H9 (cell line): ENCODE measurements at regions not wholly inside any gene's neighbourhood (a gene's known extent, or its start where the extent isn't known, plus 50 kb on each side); places are given as distances from the start of the nearest gene placed in this dataset.

ENCODE experiments used
- DNase-seq: peaks from one replicate; pipeline ENCODE4 v3.0.0-alpha.2; 2017
- H2AFZ ChIP-seq: one replicate; pipeline ENCODE4 v1.6.1; 2013; ENCODE audit warnings: mild to moderate bottlenecking, low read length, control low read depth, moderate library complexity
- H2AK5ac ChIP-seq: 2 replicates; pipeline ENCODE4 v1.6.1; 2013; ENCODE audit warnings: low read length, control low read depth, mixed read lengths; ENCODE audit not compliant: insufficient read length
- H2BK120ac ChIP-seq: one replicate; pipeline ENCODE4 v1.6.1; 2013; ENCODE audit warnings: low read depth, mild to moderate bottlenecking, low read length, control low read depth, inconsistent platforms; ENCODE audit not compliant: poor library complexity, severe bottlenecking
- H2BK12ac ChIP-seq: 2 replicates; pipeline ENCODE4 v1.6.1; 2013; ENCODE audit warnings: low read length, control low read depth, mixed read lengths, low read depth; ENCODE audit not compliant: insufficient read length
- H2BK15ac ChIP-seq: 2 replicates; pipeline ENCODE4 v1.6.1; 2013; ENCODE audit warnings: low read depth, low read length, control low read depth
- H2BK20ac ChIP-seq: one replicate; pipeline ENCODE4 v1.6.1; 2013; ENCODE audit warnings: low read depth, mild to moderate bottlenecking, low read length, control low read depth, inconsistent platforms; ENCODE audit not compliant: poor library complexity, severe bottlenecking
- H2BK5ac ChIP-seq: 2 replicates; pipeline ENCODE4 v1.6.1; 2013; ENCODE audit warnings: low read length, control low read depth, mixed read lengths; ENCODE audit not compliant: insufficient read length
- H3K14ac ChIP-seq: 2 replicates; pipeline ENCODE4 v1.6.1; 2013; ENCODE audit warnings: low read length, control low read depth; ENCODE audit not compliant: insufficient read depth
- H3K18ac ChIP-seq: 2 replicates; pipeline ENCODE4 v1.6.1; 2013; ENCODE audit warnings: low read depth, mild to moderate bottlenecking, mixed read lengths, low read length, control low read depth; ENCODE audit not compliant: insufficient read length
- H3K23ac ChIP-seq: 2 replicates; pipeline ENCODE4 v1.6.1; 2013; ENCODE audit warnings: low read length, control low read depth, mixed read lengths, low read depth; ENCODE audit not compliant: insufficient read length
- H3K23me2 ChIP-seq: 2 replicates; pipeline ENCODE4 v1.6.1; 2013; ENCODE audit warnings: low read depth, mild to moderate bottlenecking, mixed read lengths, low read length, control low read depth; ENCODE audit not compliant: insufficient read length, poor library complexity, severe bottlenecking
- H3K27ac ChIP-seq: 2 replicates; pipeline ENCODE4 v1.5.1; 2013; ENCODE audit warnings: low read length, control low read depth, mixed read lengths, low read depth; ENCODE audit not compliant: insufficient read length
- H3K27me3 ChIP-seq: 2 replicates; pipeline ENCODE4 v1.6.1; 2013; ENCODE audit warnings: low read length, control low read depth, inconsistent platforms; ENCODE audit not compliant: insufficient read depth
- H3K4ac ChIP-seq: 2 replicates; pipeline ENCODE4 v1.6.1; 2013; ENCODE audit warnings: low read depth, mild to moderate bottlenecking, control low read depth, inconsistent platforms, low read length, moderate library complexity
- H3K4me1 ChIP-seq: 2 replicates; pipeline ENCODE4 v1.6.1; 2013; ENCODE audit warnings: low read length, control low read depth, inconsistent platforms; ENCODE audit not compliant: insufficient read depth
- H3K4me2 ChIP-seq: 2 replicates; pipeline ENCODE4 v1.6.1; 2013; ENCODE audit warnings: low read length, control low read depth, mixed read lengths; ENCODE audit not compliant: insufficient read length, insufficient read depth
- H3K56ac ChIP-seq: 2 replicates; pipeline ENCODE4 v1.6.1; 2013; ENCODE audit warnings: low read depth, mild to moderate bottlenecking, mixed read lengths, low read length, control low read depth; ENCODE audit not compliant: insufficient read length
- H3K79me1 ChIP-seq: 2 replicates; pipeline ENCODE4 v1.6.1; 2013; ENCODE audit warnings: low read depth, mild to moderate bottlenecking, moderate library complexity, low read length, control low read depth, inconsistent platforms; ENCODE audit not compliant: insufficient read depth, poor library complexity, severe bottlenecking
- H3K79me2 ChIP-seq: 2 replicates; pipeline ENCODE4 v1.6.1; 2013; ENCODE audit warnings: low read length, control low read depth, inconsistent platforms; ENCODE audit not compliant: insufficient read depth
- H3K9ac ChIP-seq: 2 replicates; pipeline ENCODE4 v1.6.1; 2013; ENCODE audit warnings: low read length, control low read depth, mixed read lengths; ENCODE audit not compliant: insufficient read length; ENCODE audit errors: extremely low read depth
- H3K9me3 ChIP-seq: one replicate; pipeline ENCODE4 v1.6.1; 2013; ENCODE audit warnings: low read depth, low read length, inconsistent platforms; ENCODE audit not compliant: control insufficient read depth
- H3T11ph ChIP-seq: one replicate; pipeline ENCODE4 v1.6.1; 2013; ENCODE audit warnings: mild to moderate bottlenecking, low read length, control low read depth, inconsistent platforms
- H4K20me1 ChIP-seq: one replicate; pipeline ENCODE4 v1.6.1; 2013; ENCODE audit not compliant: control insufficient read depth, insufficient read length, insufficient read depth
- H4K5ac ChIP-seq: 2 replicates; pipeline ENCODE4 v1.6.1; 2013; ENCODE audit warnings: low read depth, mild to moderate bottlenecking, mixed read lengths, low read length, control low read depth; ENCODE audit not compliant: insufficient read length
- H4K8ac ChIP-seq: replicated peaks from 2 replicates; pipeline ENCODE4 v1.6.1; 2013; ENCODE audit warnings: low read length, control low read depth, mixed read lengths, low read depth; ENCODE audit not compliant: insufficient read length
- H4K91ac ChIP-seq: 2 replicates; pipeline ENCODE4 v1.6.1; 2013; ENCODE audit warnings: low read depth, mild to moderate bottlenecking, moderate library complexity, mixed read lengths, low read length, control low read depth; ENCODE audit not compliant: insufficient read length
- H3K27ac Mint-ChIP-seq, 3 experiments: 2 replicates in 2 of 3; 3 replicates in 1 of 3; pipeline ENCODE4 v1.8.0; 2020 to 2021; ENCODE audit warnings: mixed read lengths in 3 of 3, mild to moderate bottlenecking in 1 of 3, moderate library complexity in 1 of 3
- H3K27me3 Mint-ChIP-seq: 2 replicates; pipeline ENCODE4 v1.8.0; 2021; ENCODE audit warnings: low read depth, mild to moderate bottlenecking, moderate library complexity, mixed read lengths
- H3K36me3 Mint-ChIP-seq, 3 experiments: 2 replicates in 2 of 3; 3 replicates in 1 of 3; pipeline ENCODE4 v1.8.0; 2020 to 2021; ENCODE audit warnings: low read depth in 3 of 3, mixed read lengths in 3 of 3; ENCODE audit not compliant: insufficient read depth in 1 of 3
- H3K4me1 Mint-ChIP-seq, 2 experiments: 2 replicates each; pipeline ENCODE4 v1.8.0; 2020; ENCODE audit warnings: mixed read lengths in 2 of 2
- H3K4me3 Mint-ChIP-seq, 2 experiments: 2 replicates in 1 of 2; 3 replicates in 1 of 2; pipeline ENCODE4 v1.8.0; 2020 to 2021; ENCODE audit warnings: mild to moderate bottlenecking in 2 of 2, mixed read lengths in 2 of 2, moderate library complexity in 1 of 2
- H3K9me3 Mint-ChIP-seq, 2 experiments: 2 replicates in 1 of 2; 3 replicates in 1 of 2; pipeline ENCODE4 v1.8.0; 2020; ENCODE audit warnings: mild to moderate bottlenecking in 2 of 2, mixed read lengths in 2 of 2, moderate library complexity in 1 of 2
- CTCF ChIP-seq: fragments of 200-600 bp; sonication (generic); conservative IDR thresholded peaks from 3 replicates; pipeline ENCODE4 v1.8.0; 2021; ENCODE audit warnings: antibody characterized with exemption, mild to moderate bottlenecking

- H3K9me3 ChIP-seq = no peaks in the 10 kb centered on the region
- H3K18ac ChIP-seq = no peak overlapping the region
- H3K4me2 ChIP-seq = no peak overlapping the region
- H3K27me3 ChIP-seq = no peaks in the 10 kb centered on the region
- no peak for TF ChIP-seq CTCF
- H4K20me1 ChIP-seq = no peaks in the 10 kb centered on the region
- Mint-ChIP-seq H3K27me3 (no peaks in the 10 kb centered on the region), H3K4me1 (no peaks in the 10 kb centered on the region), H3K4me3 (no peak overlapping the region), H3K9me3 (no peaks in the 10 kb centered on the region), H3K27ac (no peak overlapping the region), H3K36me3 (no peaks in the 10 kb centered on the region)
- H3T11ph ChIP-seq = no peak overlapping the region
- H3K4ac ChIP-seq = no peak overlapping the region
- H3K23ac ChIP-seq = no peak overlapping the region
- H4K91ac ChIP-seq = no peak overlapping the region
- no peak overlapping the region for H2BK12ac ChIP-seq
- no peaks in the 10 kb centered on the region for H3K4me1 ChIP-seq
- H2BK5ac ChIP-seq = no peak overlapping the region
- H3K9ac ChIP-seq = no peak overlapping the region
- H2AFZ ChIP-seq = no peak overlapping the region
- H4K5ac ChIP-seq = no peak overlapping the region
- no peaks in the 10 kb centered on the region for H3K79me2 ChIP-seq
- no peak overlapping the region for H3K27ac ChIP-seq
- H3K56ac ChIP-seq = no peak overlapping the region
- H3K23me2 ChIP-seq = no peaks in the 10 kb centered on the region
- H2AK5ac ChIP-seq = no peak overlapping the region
- H3K14ac ChIP-seq = no peak overlapping the region
- H2BK15ac ChIP-seq = no peak overlapping the region
- no peaks in the 10 kb centered on the region for H3K79me1 ChIP-seq
- H2BK120ac ChIP-seq = no peak overlapping the region
- no peak overlapping the region for H2BK20ac ChIP-seq
- H4K8ac ChIP-seq = no peak overlapping the region
- no peak for DNase-seq
Observed at GRCh38 chr1:187655104-187655503, 826.4 kb downstream of the PLA2G4A start.
